IPS-11a (cell line): ENCODE measurements at regions not wholly inside any gene's neighbourhood (a gene's known extent, or its start where the extent isn't known, plus 50 kb on each side); places are given as distances from the start of the nearest gene placed in this dataset.
"Not testable (repeated sequence)": the region's sequence is repeated elsewhere in the genome, so short reads cannot be mapped to it uniquely, and the experiment has no call there.

Experiments
- H3K4me3 ChIP-seq: one replicate; pipeline ENCODE4 v1.5.1; 2013; ENCODE audit warnings: low read depth, low read length, control low read depth

DNA sequence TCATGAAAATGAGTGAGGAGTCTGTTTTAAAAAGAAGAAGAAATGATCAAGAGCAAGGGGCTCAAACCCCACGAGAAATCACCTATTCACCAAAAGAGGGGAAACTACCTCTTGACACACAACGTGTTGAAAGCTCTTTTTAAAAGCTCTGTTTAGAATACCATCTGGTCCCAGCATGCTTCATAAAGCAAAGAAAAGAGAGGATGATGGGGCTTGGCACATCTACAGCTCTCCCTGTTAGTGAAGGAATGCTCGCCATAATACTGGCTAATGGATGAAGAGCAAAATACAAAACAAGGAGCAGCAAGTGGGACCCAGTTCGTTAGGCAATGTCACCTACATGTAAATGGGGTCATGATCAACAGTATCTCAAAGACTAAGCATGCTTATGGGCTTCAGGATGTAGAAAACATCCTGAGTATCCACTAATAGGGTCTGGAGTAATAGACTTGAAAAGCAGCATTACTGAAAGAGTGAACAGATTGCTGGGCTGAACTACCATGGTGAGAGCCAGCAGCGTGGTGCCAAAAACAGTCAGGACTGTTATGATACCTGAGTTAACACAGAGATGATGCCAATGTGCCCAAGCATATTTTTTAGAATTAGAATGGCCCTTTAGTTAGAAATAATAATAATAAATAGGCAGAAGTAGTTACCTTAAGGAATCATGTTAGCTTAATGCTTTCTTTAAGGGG, 159.7 kb upstream of the POU1F1 start:
- H3K4me3 ChIP-seq: no peak overlapping the region

DNA sequence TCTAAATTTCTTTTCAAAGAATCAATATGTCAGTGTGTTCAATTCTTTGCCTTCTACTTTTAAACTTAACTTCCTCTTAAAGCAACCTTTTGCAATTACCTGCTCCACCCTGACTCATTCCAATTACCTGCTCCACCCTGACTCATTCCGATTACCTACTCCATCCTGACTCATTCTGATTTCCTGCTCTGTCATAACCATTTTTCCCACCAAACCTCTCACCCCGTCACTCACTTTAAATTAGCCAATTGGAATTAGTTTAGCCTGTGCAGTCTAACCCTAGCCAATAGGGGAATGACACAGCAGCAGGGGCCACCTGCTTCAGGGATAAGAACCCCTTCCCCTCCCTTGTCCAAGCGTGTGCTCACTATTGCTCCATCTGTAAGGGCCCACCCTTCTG, 157.1 kb upstream of the POU1F1 start:
- not testable (repeated sequence) for H3K4me3 ChIP-seq

DNA sequence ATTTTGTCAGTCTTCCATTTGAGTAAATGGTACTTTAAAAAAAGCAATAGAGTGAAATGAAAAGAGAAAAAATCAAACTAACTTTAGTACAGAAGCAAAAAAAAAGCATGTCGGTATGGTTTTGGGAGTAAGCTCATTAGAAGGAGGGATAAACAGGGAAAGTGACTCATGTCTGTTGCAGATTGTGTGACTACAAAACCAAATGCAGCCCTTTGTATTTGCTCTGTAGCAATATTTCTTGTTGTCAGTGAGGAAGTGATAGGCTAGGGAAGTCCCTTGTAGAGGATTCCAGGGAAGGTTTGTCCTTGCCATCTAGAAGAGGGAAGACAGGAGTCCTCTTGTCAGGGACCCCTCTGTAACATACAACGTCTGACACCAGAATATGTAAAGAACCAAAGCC, 150.5 kb upstream of the POU1F1 start:
- H3K4me3 ChIP-seq: no peak overlapping the region

- H3K4me3 ChIP-seq: no peak overlapping the region
Observed at GRCh38 chr3:87425056-87425455, 148.7 kb upstream of the POU1F1 start.

GRCh38 chr3:87423336-87423735, 147.0 kb upstream of the POU1F1 start:
- H3K4me3 ChIP-seq: no peak overlapping the region

DNA sequence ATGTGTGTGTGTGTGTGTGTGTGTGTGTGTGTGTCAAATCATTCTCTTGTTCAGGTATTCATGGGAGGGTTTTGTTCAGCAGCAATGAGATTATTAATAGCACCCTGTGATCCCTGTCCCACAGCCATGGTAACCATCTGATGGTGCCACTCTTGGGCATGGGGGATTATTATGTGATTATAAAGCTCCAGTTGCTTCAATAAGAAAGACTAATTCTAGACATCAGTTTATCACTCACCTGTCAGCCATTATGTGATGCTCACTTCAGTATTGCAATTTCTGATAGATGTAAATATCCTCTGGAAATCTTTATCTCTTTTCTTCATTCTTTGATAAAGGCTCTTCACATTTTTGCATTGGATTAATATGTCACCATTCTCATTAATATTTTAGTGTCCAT, 145.9 kb upstream of the POU1F1 start:
- H3K4me3 ChIP-seq: no peak overlapping the region

- H3K4me3 ChIP-seq: no peak overlapping the region
Observed at GRCh38 chr3:87420171-87420570, 143.8 kb upstream of the POU1F1 start.

DNA sequence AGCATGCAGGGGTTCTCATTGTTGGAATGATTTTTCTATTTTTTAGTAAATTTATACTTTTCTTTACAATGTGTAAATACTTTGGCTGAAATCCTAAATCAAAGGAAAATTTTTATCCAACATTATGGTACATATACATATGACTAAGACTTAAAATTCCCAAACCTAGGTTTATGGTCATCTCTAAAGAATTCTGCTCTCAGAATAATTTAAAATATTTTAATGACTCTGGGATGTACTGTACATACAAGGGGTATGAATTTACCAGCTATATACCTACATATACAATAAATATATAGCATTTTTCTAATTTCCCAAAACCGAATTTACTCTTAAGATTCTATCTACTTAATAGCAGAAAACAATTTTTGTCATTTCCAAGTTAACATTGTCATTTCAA, 137.9 kb upstream of the POU1F1 start:
- H3K4me3 ChIP-seq: no peak overlapping the region

DNA sequence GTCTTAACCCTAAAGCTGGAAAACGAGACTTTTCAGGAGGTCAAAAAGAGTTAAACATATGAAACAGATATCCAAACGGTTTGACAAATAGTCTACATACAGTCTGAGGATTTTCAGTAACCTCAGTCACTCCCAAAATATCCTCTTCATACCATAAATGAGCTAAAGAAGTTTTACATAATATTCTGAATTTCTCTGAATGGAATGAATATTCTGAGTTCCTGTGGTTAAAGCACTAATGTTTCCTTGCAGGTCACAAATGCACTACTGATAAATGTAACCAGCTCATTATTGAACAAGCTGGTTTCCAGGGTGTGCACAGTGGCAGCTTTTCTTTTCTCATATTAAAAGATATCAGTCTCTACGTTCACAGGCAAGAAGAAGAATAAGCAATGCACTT, 137.4 kb upstream of the POU1F1 start:
- no peak overlapping the region for H3K4me3 ChIP-seq

- H3K4me3 ChIP-seq: no peak overlapping the region
Observed at GRCh38 chr3:87410110-87410509, 133.7 kb upstream of the POU1F1 start.

- no peak overlapping the region for H3K4me3 ChIP-seq
Observed at GRCh38 chr3:87398168-87398801, 121.9 kb upstream of the POU1F1 start.

GRCh38 chr3:87397211-87397610, 120.8 kb upstream of the POU1F1 start:
- H3K4me3 ChIP-seq: no peak overlapping the region

DNA sequence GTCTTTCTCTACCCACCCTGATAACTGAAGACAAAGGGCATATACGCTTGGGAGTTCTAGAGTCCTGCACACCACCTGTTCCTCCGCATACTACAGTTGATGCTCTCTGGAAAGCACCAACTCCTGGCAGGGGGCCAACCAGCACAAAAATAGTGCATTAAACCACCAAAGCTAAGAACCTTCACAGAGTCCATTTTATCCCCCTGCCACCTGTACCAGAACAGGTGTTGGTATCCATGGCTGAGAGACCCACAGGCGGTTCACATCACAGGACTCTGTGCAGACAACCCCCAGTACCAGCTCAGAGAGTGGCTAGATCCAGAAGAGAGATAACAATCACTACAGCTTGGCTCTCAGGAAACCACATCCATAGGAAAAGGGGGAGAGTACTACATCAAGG, 114.4 kb upstream of the POU1F1 start:
- H3K4me3 ChIP-seq: no peak overlapping the region

- H3K4me3 ChIP-seq: no peak overlapping the region
Observed at GRCh38 chr3:87390353-87390752, 114.0 kb upstream of the POU1F1 start.

DNA sequence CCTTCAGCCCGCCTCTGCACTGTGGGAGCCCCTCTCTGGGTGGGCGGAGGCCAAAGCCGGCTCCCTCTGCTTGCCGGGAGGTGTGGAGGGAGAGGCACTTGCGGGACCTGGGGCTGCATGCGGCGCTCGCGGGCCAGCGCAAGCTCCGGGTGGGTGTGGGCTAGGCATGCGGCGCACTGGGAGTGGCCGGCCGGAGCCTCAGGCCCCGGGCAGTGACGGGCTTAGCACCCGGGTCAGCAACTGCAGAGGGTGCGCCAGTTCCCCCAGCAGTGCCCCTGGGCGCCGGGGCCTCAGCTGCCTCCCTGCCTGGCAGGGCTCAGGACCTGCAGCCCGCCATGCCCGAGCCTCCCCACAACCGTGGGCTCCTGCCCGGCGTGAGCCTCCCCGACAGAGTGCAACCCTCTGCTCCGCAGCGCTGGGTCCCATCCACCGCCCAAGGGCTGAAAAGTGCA, 98.9 kb upstream of the POU1F1 start:
- no peak overlapping the region for H3K4me3 ChIP-seq

DNA sequence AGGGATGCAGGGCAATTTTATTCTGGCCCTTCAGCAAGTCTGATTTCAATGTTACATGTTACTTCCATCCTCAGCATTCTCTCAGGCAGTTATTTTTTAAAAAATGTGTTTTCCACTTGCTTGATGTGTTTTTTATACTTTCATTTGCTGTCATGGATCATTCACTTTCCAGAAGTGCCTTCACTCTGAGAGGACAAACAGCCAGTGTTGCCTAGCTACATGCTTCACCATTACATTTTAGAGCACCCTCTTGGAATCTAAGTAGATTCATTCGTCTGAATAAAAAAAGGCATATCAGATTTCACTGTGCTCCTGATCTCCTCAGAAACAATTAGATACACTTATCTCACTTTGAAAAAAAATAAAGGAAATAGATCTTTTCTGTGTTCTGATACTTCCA, 93.6 kb upstream of the POU1F1 start:
- no peak overlapping the region for H3K4me3 ChIP-seq

DNA sequence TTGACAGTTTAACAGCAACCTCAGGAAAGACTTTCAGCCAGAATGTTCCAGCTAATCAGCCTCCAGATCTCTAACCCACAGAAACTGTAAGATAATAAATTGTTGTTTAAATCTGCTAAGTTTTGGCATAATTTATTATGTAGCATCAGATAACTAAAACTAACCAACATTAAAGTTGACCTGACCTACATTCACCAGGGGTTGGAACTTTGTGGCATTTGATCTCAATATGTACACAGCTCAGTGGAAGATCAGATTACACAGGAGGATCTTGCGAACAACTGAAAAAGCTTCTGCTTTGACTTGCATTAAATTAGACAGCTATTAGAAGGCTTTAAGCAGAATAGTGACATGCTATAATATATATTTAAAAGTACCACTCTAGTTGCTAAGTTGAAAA, 91.4 kb upstream of the POU1F1 start:
- no peak overlapping the region for H3K4me3 ChIP-seq

DNA sequence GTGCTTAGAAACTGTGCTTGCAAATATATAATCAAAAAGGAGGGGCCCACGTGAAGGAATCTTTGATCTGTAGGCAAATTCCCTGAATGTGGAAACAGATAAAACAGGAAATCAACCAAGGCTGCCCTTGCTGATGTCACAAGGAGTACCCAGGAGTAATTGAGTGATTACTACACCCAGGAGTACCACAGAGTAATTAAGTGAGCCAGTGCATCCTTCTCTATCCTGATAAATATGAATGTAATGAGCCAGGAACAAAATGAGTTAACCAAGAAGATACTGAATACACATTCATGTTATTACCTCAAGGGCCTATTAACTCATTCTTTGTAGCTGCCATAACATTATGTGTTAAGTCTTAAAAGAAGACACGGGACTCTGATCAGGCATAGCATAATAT, 87.3 kb upstream of the POU1F1 start:
- no peak overlapping the region for H3K4me3 ChIP-seq

DNA sequence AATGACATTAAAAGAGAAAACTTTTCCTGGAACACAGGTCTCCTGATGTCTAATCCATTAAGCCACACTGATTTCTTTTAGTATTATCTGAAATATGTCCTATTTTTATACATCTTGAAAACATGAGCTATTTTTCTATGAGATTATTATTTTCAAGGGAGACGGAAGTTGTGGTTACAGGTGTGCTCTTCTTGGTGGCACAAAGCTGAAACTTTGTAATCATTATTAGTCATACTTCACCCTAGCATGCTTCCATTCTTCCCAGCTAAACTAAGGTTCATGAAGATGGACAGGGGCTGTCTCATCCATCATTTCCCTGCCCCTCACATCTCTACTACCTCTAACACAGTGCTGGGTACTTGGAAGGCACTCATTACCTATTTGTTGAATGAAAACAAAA, 85.6 kb upstream of the POU1F1 start:
- no peak overlapping the region for H3K4me3 ChIP-seq

GRCh38 chr3:87361271-87361670, 84.9 kb upstream of the POU1F1 start:
- no peak overlapping the region for H3K4me3 ChIP-seq

DNA sequence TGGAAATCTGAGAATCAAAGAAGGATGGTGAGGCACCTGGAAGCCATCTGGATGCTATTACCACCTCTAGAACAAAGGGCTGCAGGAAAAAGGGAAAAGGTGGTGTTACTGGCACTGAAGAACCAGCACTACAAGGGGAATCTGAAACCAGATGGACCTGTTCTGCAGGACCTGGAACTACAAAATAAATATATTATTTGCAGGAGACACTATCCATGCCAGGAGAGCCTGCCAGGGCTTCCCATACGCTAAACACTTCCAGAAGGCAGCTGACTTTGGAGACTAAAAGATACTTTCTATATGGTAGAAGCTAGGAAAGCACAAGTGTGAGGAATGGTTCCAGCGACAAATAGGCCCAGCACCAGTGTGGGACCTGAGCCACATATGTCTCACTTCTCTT, 83.4 kb upstream of the POU1F1 start:
- no peak overlapping the region for H3K4me3 ChIP-seq

- no peak overlapping the region for H3K4me3 ChIP-seq
Observed at GRCh38 chr3:87359025-87359424, 82.6 kb upstream of the POU1F1 start.

GRCh38 chr3:87358066-87358465, 81.7 kb upstream of the POU1F1 start:
- no peak overlapping the region for H3K4me3 ChIP-seq
